ENCODE measurements at regions not wholly inside any gene's neighbourhood (a gene's known extent, or its start where the extent isn't known, plus 50 kb on each side); places are given as distances from the start of the nearest gene placed in this dataset.

DNA sequence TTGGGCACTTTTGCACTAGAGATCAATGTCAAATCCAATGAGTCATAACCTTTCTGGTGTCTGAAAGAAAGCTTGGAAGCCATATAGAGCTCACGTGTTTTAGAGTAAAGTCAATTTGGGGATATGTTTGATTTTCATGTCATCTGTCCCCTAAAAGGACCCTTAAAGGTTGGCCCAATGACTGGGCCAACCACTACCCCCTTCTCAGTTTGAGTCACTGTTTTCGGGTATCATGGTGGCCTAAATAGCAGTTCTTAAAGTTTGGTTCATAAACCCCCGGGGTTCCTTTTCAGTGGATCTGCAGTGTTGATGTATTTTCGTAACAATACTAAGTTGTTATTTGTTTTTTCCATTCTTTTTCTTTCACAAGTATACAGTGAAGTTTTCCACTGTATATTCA lies 327.6 kb downstream of the PRL start:
- ChIA-PET CTCF (no interaction called here), POLR2A (no interaction called here)
- Histone ChIP-seq H3K27ac (ENCODE audit: low read length in 2 of 2) (no peak overlapping the region), H3K4me1 (ENCODE audit: control insufficient read depth in 2 of 2, insufficient read depth in 2 of 2, low read length in 2 of 2) (peaks cover 7 to 9% of the 10 kb centered on the region in 2 donors), H3K9ac (ENCODE audit: low read length) (no peak overlapping the region), H3K79me2 (ENCODE audit: control insufficient read depth, insufficient read depth, low read length) (no peaks in the 10 kb centered on the region), H4K20me1 (ENCODE audit: control insufficient read depth, insufficient read depth, low read length, poor library complexity, severe bottlenecking) (no peaks in the 10 kb centered on the region), H3K27me3 (replicated peaks in 1 of 4; ENCODE audit: control extremely low read depth in 1 of 4, control insufficient read depth in 3 of 4, insufficient read depth in 4 of 4, low read length in 3 of 4) (no peaks in the 10 kb centered on the region), H2AFZ (ENCODE audit: insufficient read depth, low read depth, low read length, poor library complexity, severe bottlenecking) (no peak overlapping the region), H3K4me3 (ENCODE audit: control extremely low read depth in 1 of 5, extremely low read depth in 1 of 5, insufficient read depth in 1 of 5, low read depth in 2 of 5, low read length in 4 of 5) (no peak overlapping the region), H3K36me3 (replicated peaks in 1 of 2; ENCODE audit: control extremely low read depth in 1 of 2, control insufficient read depth in 1 of 2, extremely low read depth in 1 of 2, insufficient read depth in 2 of 2, low read length in 1 of 2) (no peaks in the 10 kb centered on the region), H3K4me2 (replicated peaks; ENCODE audit: low read depth, low read length, poor library complexity, severe bottlenecking) (no peak overlapping the region), H3K9me3 (ENCODE audit: control extremely low read depth in 1 of 3, control insufficient read depth in 2 of 3, insufficient read depth in 1 of 3, low read length in 2 of 3) (no peaks in the 10 kb centered on the region)
- Mint-ChIP-seq H3K27me3 (peaks cover 7% of the 10 kb centered on the region), H3K9me3 (ENCODE audit: insufficient read depth) (no peaks in the 10 kb centered on the region), H3K27ac (no peak overlapping the region), H3K4me1 (peaks cover 9% of the 10 kb centered on the region), H3K4me3 (no peak overlapping the region)
- DNase-seq (no peak), ATAC-seq (ENCODE audit: low read depth) (no peak)
- WGBS (ENCODE audit: insufficient coverage) = 60% methylated on average over 1 of the region's 4 CpGs
- intact Hi-C loops (cut with micrococcal nuclease) = no loop called here
- TF ChIP-seq, protein P1, sequence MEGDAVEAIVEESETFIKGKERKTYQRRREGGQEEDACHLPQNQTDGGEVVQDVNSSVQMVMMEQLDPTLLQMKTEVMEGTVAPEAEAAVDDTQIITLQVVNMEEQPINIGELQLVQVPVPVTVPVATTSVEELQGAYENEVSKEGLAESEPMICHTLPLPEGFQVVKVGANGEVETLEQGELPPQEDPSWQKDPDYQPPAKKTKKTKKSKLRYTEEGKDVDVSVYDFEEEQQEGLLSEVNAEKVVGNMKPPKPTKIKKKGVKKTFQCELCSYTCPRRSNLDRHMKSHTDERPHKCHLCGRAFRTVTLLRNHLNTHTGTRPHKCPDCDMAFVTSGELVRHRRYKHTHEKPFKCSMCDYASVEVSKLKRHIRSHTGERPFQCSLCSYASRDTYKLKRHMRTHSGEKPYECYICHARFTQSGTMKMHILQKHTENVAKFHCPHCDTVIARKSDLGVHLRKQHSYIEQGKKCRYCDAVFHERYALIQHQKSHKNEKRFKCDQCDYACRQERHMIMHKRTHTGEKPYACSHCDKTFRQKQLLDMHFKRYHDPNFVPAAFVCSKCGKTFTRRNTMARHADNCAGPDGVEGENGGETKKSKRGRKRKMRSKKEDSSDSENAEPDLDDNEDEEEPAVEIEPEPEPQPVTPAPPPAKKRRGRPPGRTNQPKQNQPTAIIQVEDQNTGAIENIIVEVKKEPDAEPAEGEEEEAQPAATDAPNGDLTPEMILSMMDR (IDR thresholded peaks at IDR 0.05) = no peak
- TF ChIP-seq EZH2 (IDR thresholded peaks at IDR 0.05; ENCODE audit: borderline replicate concordance, insufficient read depth, low read depth, low read length, poor library complexity, severe bottlenecking) = no peak

GRCh38 chr6:21970569-21971300 lies 326.1 kb downstream of the PRL start:
- Histone ChIP-seq H3K27ac (ENCODE audit: low read length in 2 of 2) (no peak overlapping the region), H3K27me3 (replicated peaks in 1 of 4; ENCODE audit: control extremely low read depth in 1 of 4, control insufficient read depth in 3 of 4, insufficient read depth in 4 of 4, low read length in 3 of 4) (no peaks in the 10 kb centered on the region), H2AFZ (ENCODE audit: insufficient read depth, low read depth, low read length, poor library complexity, severe bottlenecking) (no peak overlapping the region), H4K20me1 (ENCODE audit: control insufficient read depth, insufficient read depth, low read length, poor library complexity, severe bottlenecking) (no peaks in the 10 kb centered on the region), H3K79me2 (ENCODE audit: control insufficient read depth, insufficient read depth, low read length) (no peaks in the 10 kb centered on the region), H3K9me3 (ENCODE audit: control extremely low read depth in 1 of 3, control insufficient read depth in 2 of 3, insufficient read depth in 1 of 3, low read length in 2 of 3) (no peaks in the 10 kb centered on the region), H3K36me3 (replicated peaks in 1 of 2; ENCODE audit: control extremely low read depth in 1 of 2, control insufficient read depth in 1 of 2, extremely low read depth in 1 of 2, insufficient read depth in 2 of 2, low read length in 1 of 2) (no peaks in the 10 kb centered on the region), H3K9ac (ENCODE audit: low read length) (no peak overlapping the region), H3K4me3 (ENCODE audit: control extremely low read depth in 1 of 5, extremely low read depth in 1 of 5, insufficient read depth in 1 of 5, low read depth in 2 of 5, low read length in 4 of 5) (no peak overlapping the region), H3K4me2 (replicated peaks; ENCODE audit: low read depth, low read length, poor library complexity, severe bottlenecking) (no peak overlapping the region), H3K4me1 (ENCODE audit: control insufficient read depth in 2 of 2, insufficient read depth in 2 of 2, low read length in 2 of 2) (peaks cover 3 to 5% of the 10 kb centered on the region in 2 donors)
- ChIA-PET CTCF (interaction anchor here (1.5 kb wide), 1 partner anchor 33 kb away, joined by 3 read pairs; no protein-coding TSS in a partner anchor), POLR2A (no interaction called here)
- no peak for ATAC-seq (ENCODE audit: low read depth)
- Mint-ChIP-seq H3K9me3 (ENCODE audit: insufficient read depth) (no peaks in the 10 kb centered on the region), H3K27me3 (peaks cover 7% of the 10 kb centered on the region), H3K4me1 (peaks cover 5% of the 10 kb centered on the region), H3K4me3 (no peak overlapping the region), H3K27ac (no peak overlapping the region)
- intact Hi-C loops (cut with micrococcal nuclease) = no loop called here
- TF ChIP-seq, protein P1 (IDR thresholded peaks at IDR 0.05) = no peak
- no peak for TF ChIP-seq EZH2 (IDR thresholded peaks at IDR 0.05; ENCODE audit: borderline replicate concordance, insufficient read depth, low read depth, low read length, poor library complexity, severe bottlenecking)
- 63% methylated on average over 3 of the region's 9 CpGs for WGBS (ENCODE audit: insufficient coverage)
- DNase-seq = no peak

All from B cell (primary cell).